Astrocyte (in vitro differentiated cells and primary cell): ENCODE measurements at regions not wholly inside any gene's neighbourhood (a gene's known extent, or its start where the extent isn't known, plus 50 kb on each side); places are given as distances from the start of the nearest gene placed in this dataset.

Source experiments
- DNase-seq: peaks from one replicate; pipeline ENCODE4 v3.0.0-alpha.2; 2010; ENCODE audit warnings: low read depth
- FAIRE-seq: peaks from 2 replicates; lab custom pipeline; 2011; peaks lifted over from hg19 to GRCh38; lab: Jason Lieb, UNC
- H2AFZ ChIP-seq: 2 replicates; pipeline ENCODE4 v1.6.0; 2012; ENCODE audit warnings: low read depth, low read length, inconsistent platforms
- H3K27ac ChIP-seq: 2 replicates; pipeline ENCODE4 v1.5.1; 2011; ENCODE audit warnings: low read depth, low read length, inconsistent platforms
- H3K27me3 ChIP-seq: 2 replicates; pipeline ENCODE4 v1.6.0; 2011; ENCODE audit warnings: low read length, inconsistent platforms; ENCODE audit not compliant: insufficient read depth
- H3K36me3 ChIP-seq: 2 replicates; pipeline ENCODE4 v1.5.1; 2011; ENCODE audit warnings: low read length, inconsistent platforms; ENCODE audit not compliant: insufficient read depth
- H3K4me1 ChIP-seq: 2 replicates; pipeline ENCODE4 v1.5.1; 2011; ENCODE audit warnings: low read length, inconsistent platforms; ENCODE audit not compliant: insufficient read depth
- H3K4me2 ChIP-seq: 2 replicates; pipeline ENCODE4 v1.6.0; 2012; ENCODE audit warnings: low read length, inconsistent platforms
- H3K4me3 ChIP-seq: 2 replicates; pipeline ENCODE4 v1.5.1; 2011; ENCODE audit warnings: low read depth, mild to moderate bottlenecking, low read length, inconsistent platforms; ENCODE audit not compliant: insufficient read depth
- H3K79me2 ChIP-seq: 2 replicates; pipeline ENCODE4 v1.6.0; 2012; ENCODE audit warnings: mild to moderate bottlenecking, low read length, inconsistent platforms; ENCODE audit not compliant: insufficient read depth
- H3K9ac ChIP-seq: 2 replicates; pipeline ENCODE4 v1.6.0; 2012; ENCODE audit warnings: mild to moderate bottlenecking, low read length, inconsistent platforms
- H3K9me3 ChIP-seq: 2 replicates; pipeline ENCODE4 v1.5.1; 2012; ENCODE audit warnings: low read depth, mild to moderate bottlenecking, low read length, inconsistent platforms; ENCODE audit not compliant: insufficient read depth
- H4K20me1 ChIP-seq: 2 replicates; pipeline ENCODE4 v1.6.0; 2012; ENCODE audit warnings: low read length, inconsistent platforms; ENCODE audit not compliant: insufficient read depth
- H3K27ac Mint-ChIP-seq: one replicate; pipeline ENCODE4 v1.8.0; 2021; ENCODE audit warnings: mild to moderate bottlenecking, mixed read lengths; ENCODE audit not compliant: unreplicated experiment
- H3K27me3 Mint-ChIP-seq: one replicate; pipeline ENCODE4 v1.8.0; 2021; ENCODE audit warnings: low read depth, mixed read lengths; ENCODE audit not compliant: unreplicated experiment
- H3K36me3 Mint-ChIP-seq: one replicate; pipeline ENCODE4 v1.8.0; 2021; ENCODE audit warnings: low read depth, mixed read lengths; ENCODE audit not compliant: unreplicated experiment
- H3K4me1 Mint-ChIP-seq: one replicate; pipeline ENCODE4 v1.8.0; 2021; ENCODE audit warnings: low read depth, mixed read lengths; ENCODE audit not compliant: unreplicated experiment
- H3K4me3 Mint-ChIP-seq: one replicate; pipeline ENCODE4 v1.8.0; 2021; ENCODE audit warnings: mild to moderate bottlenecking, moderate library complexity, mixed read lengths; ENCODE audit not compliant: unreplicated experiment
- H3K9me3 Mint-ChIP-seq: one replicate; pipeline ENCODE4 v1.8.0; 2021; ENCODE audit warnings: mild to moderate bottlenecking, mixed read lengths; ENCODE audit not compliant: unreplicated experiment
- EZH2 ChIP-seq: IDR thresholded peaks from 2 replicates; pipeline ENCODE4 v1.6.1; 2012; ENCODE audit warnings: mild to moderate bottlenecking, low read length, inconsistent platforms; ENCODE audit not compliant: insufficient read depth
- TF ChIP-seq, protein P1 (sequence below): IDR thresholded peaks from 2 replicates; pipeline ENCODE4 v1.5.1; 2011; ENCODE audit warnings: low read depth, mild to moderate bottlenecking, inconsistent platforms, low read length, moderate library complexity; ENCODE audit not compliant: insufficient read depth

DNA sequence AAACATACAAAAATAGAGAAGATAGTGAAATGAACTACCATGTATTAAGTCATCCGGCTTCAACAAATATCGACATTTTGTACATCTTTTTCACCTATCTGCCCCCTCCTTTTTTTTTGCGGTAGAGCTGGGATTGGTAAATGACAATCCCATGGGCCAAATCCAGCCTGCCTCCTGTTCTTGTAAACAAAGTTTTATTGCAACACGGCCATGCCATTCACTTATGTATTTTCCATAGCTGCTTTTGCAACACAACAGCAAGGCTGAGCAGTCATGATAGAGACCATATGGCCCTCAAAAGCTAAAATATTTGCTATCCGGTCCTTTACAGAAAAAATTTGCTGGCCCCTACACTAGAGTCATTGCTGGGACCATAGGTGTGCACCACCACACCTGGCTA, 58.1 kb upstream of the PLEKHG3 start:
- Histone ChIP-seq H3K79me2 (no peaks in the 10 kb centered on the region), H2AFZ (no peak overlapping the region), H3K27me3 (no peaks in the 10 kb centered on the region), H3K9me3 (peaks cover 3% of the 10 kb centered on the region), H3K9ac (peak overlapping the region; percentile 80), H3K4me1 (peaks cover 16% of the 10 kb centered on the region), H3K4me2 (peak overlapping the region; percentile 78), H3K36me3 (no peaks in the 10 kb centered on the region), H3K27ac (peak overlapping the region; percentile 95), H3K4me3 (no peak overlapping the region), H4K20me1 (no peaks in the 10 kb centered on the region)
- peaks cover 34% of the 10 kb centered on the region for H3K4me1 Mint-ChIP-seq
- H3K27me3 Mint-ChIP-seq: peaks cover 2% of the 10 kb centered on the region
- peak overlapping the region; percentile 16 for H3K4me3 Mint-ChIP-seq
- no peak for TF ChIP-seq EZH2
- TF ChIP-seq, protein P1, sequence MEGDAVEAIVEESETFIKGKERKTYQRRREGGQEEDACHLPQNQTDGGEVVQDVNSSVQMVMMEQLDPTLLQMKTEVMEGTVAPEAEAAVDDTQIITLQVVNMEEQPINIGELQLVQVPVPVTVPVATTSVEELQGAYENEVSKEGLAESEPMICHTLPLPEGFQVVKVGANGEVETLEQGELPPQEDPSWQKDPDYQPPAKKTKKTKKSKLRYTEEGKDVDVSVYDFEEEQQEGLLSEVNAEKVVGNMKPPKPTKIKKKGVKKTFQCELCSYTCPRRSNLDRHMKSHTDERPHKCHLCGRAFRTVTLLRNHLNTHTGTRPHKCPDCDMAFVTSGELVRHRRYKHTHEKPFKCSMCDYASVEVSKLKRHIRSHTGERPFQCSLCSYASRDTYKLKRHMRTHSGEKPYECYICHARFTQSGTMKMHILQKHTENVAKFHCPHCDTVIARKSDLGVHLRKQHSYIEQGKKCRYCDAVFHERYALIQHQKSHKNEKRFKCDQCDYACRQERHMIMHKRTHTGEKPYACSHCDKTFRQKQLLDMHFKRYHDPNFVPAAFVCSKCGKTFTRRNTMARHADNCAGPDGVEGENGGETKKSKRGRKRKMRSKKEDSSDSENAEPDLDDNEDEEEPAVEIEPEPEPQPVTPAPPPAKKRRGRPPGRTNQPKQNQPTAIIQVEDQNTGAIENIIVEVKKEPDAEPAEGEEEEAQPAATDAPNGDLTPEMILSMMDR: no peak
- H3K27ac Mint-ChIP-seq: peak overlapping the region; percentile 99
- peaks cover 4% of the 10 kb centered on the region for H3K36me3 Mint-ChIP-seq
- DNase-seq (no peak), FAIRE-seq (no peak)
- peaks cover 7% of the 10 kb centered on the region for H3K9me3 Mint-ChIP-seq

DNA sequence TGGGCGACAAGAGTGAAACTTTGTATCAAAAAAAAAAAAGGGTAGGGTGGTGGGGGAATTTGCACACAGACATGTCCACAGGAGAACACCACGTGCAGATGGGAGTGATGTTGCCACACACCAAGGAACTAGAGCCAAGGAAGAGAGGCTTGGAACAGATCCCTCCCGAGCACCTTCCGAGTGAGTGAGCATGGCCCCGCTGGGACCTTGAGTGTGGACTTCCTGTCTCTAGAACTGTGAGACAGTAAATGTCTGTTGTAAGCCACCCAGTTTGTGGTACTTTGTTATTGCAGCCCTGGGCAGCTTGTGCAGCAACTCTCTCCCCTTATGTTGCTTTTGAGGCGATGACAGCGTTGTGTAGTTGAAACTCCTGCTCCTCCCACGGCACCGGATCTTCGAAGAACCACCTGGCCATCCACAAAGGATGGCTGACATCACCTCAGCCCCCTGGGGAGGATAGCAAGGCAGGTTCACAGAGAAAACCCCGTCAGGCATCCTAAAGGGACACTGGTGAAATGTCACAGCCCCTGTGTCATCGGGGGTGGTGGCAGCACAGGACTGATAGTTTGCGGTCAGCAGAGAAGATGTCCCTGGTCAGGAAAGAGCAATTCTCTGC, 54.7 kb upstream of the PLEKHG3 start:
- no peak overlapping the region for H3K27ac Mint-ChIP-seq
- Histone ChIP-seq H3K4me3 (no peak overlapping the region), H3K9ac (no peak overlapping the region), H3K27me3 (no peaks in the 10 kb centered on the region), H3K4me1 (peaks cover 25% of the 10 kb centered on the region), H3K4me2 (no peak overlapping the region), H3K27ac (no peak overlapping the region), H3K79me2 (no peaks in the 10 kb centered on the region), H4K20me1 (no peaks in the 10 kb centered on the region), H3K36me3 (no peaks in the 10 kb centered on the region), H2AFZ (no peak overlapping the region), H3K9me3 (no peaks in the 10 kb centered on the region)
- TF ChIP-seq, protein P1: no peak
- no peak for TF ChIP-seq EZH2
- H3K4me1 Mint-ChIP-seq: peaks cover 35% of the 10 kb centered on the region
- H3K27me3 Mint-ChIP-seq: peaks cover 2% of the 10 kb centered on the region
- no peak overlapping the region for H3K4me3 Mint-ChIP-seq
- H3K9me3 Mint-ChIP-seq: peaks cover 3% of the 10 kb centered on the region
- H3K36me3 Mint-ChIP-seq: no peaks in the 10 kb centered on the region
- DNase-seq (peak; percentile 58), FAIRE-seq (no peak)

DNA sequence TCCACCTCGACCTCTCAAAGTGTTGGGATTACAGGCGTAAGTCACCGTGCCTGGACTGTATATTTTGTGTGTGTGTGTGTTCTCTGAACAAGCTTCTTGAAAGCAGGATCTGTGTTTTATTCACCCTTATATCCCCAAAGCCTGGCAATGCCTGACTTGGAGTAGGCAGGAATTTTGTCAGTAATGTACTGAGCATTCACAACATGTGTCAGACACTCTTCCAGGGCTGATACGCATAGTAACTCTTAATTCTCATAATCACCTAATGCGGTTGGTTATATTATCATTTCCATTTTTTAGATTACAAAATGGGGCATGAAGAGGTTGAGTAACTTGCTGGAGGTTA, 50.4 kb upstream of the PLEKHG3 start:
- H3K9me3 ChIP-seq: no peaks in the 10 kb centered on the region
- H3K36me3 Mint-ChIP-seq: no peaks in the 10 kb centered on the region

More for the DNA sequence above, 50.4 kb upstream of the PLEKHG3 start:
- Mint-ChIP-seq H3K27ac (peak overlapping the region; percentile 66), H3K4me3 (no peak overlapping the region), H3K4me1 (peaks cover 18% of the 10 kb centered on the region), H3K27me3 (peaks cover 2% of the 10 kb centered on the region), H3K9me3 (peaks cover 3% of the 10 kb centered on the region)
- Histone ChIP-seq H3K27me3 (no peaks in the 10 kb centered on the region), H3K4me1 (peaks cover 12% of the 10 kb centered on the region), H2AFZ (no peak overlapping the region), H3K4me3 (no peak overlapping the region), H3K9ac (no peak overlapping the region), H3K36me3 (no peaks in the 10 kb centered on the region), H4K20me1 (no peaks in the 10 kb centered on the region), H3K4me2 (peak overlapping the region; percentile 66), H3K27ac (peak overlapping the region; percentile 70), H3K79me2 (no peaks in the 10 kb centered on the region)
- DNase-seq (no peak), FAIRE-seq (no peak)
- TF ChIP-seq, protein P1: no peak
- TF ChIP-seq EZH2: no peak
